ENCODE measurements at regions not wholly inside any gene's neighbourhood (a gene's known extent, or its start where the extent isn't known, plus 50 kb on each side); places are given as distances from the start of the nearest gene placed in this dataset.

GRCh38 chr7:138196971-138197896 is 121.0 kb downstream of the AKR1D1 start:
- H3K36me3 Mint-ChIP-seq (ENCODE audit: low read depth), result no peaks in the 10 kb centered on the region
- no peak overlapping the region for H3K27ac Mint-ChIP-seq
- intact Hi-C loops (cut with DNase I, micrococcal nuclease), result no loop called here
- no peak overlapping the region for H3K4me3 Mint-ChIP-seq
- Histone ChIP-seq H3K4me3 (ENCODE audit: low read length) (no peak overlapping the region), H3K9me3 (ENCODE audit: control insufficient read depth in 1 of 2, insufficient read depth in 1 of 2, low read length in 2 of 2) (no peaks in the 10 kb centered on the region), H3K27me3 (ENCODE audit: control insufficient read depth in 1 of 2, insufficient read depth in 2 of 2, low read length in 2 of 2) (no peaks in the 10 kb centered on the region), H3K27ac (ENCODE audit: low read depth in 1 of 2, low read length in 2 of 2) (no peak overlapping the region), H3K36me3 (ENCODE audit: insufficient read depth, low read length) (no peaks in the 10 kb centered on the region), H3K4me1 (ENCODE audit: insufficient read depth, low read length) (no peaks in the 10 kb centered on the region)
- DNase-seq (no peak), ATAC-seq (ENCODE audit: poor library complexity) (no peak)
- no peaks in the 10 kb centered on the region for H3K9me3 Mint-ChIP-seq
- CTCF ChIA-PET, result no interaction called here
- TF ChIP-seq CTCF (IDR thresholded peaks at IDR 0.05), result no peak
- no peaks in the 10 kb centered on the region for H3K4me1 Mint-ChIP-seq (ENCODE audit: low read depth)
- POLR2A ChIA-PET, result no interaction called here
- peaks cover 5% of the 10 kb centered on the region for H3K27me3 Mint-ChIP-seq

GRCh38 chr7:138204285-138204981 is 128.2 kb downstream of the AKR1D1 start:
- H3K4me1 Mint-ChIP-seq (ENCODE audit: low read depth), result no peaks in the 10 kb centered on the region
- ATAC-seq (ENCODE audit: poor library complexity), result no peak

GRCh38 chr7:138204982-138205298 is 128.7 kb downstream of the AKR1D1 start:
- intact Hi-C loops (cut with DNase I, micrococcal nuclease), result no loop called here
- H3K27ac Mint-ChIP-seq, result no peak overlapping the region
- H3K4me3 Mint-ChIP-seq, result no peak overlapping the region
- no peaks in the 10 kb centered on the region for H3K27me3 Mint-ChIP-seq
- H3K4me1 ChIP-seq (ENCODE audit: insufficient read depth, low read length), result no peaks in the 10 kb centered on the region
- no peaks in the 10 kb centered on the region for H3K36me3 Mint-ChIP-seq (ENCODE audit: low read depth)
- no peaks in the 10 kb centered on the region for H3K4me1 Mint-ChIP-seq (ENCODE audit: low read depth)
- no peak overlapping the region for H3K4me3 ChIP-seq (ENCODE audit: low read length)
- TF ChIP-seq CTCF (IDR thresholded peaks at IDR 0.05), result no peak
- DNase-seq, result no peak
- no peak overlapping the region for H3K27ac ChIP-seq (ENCODE audit: low read depth in 1 of 2, low read length in 2 of 2)
- CTCF ChIA-PET, result interaction anchor here (0.6 kb wide), 1 partner anchor 812 kb away, joined by 6 read pairs; no protein-coding TSS in a partner anchor
- POLR2A ChIA-PET, result no interaction called here
- H3K27me3 ChIP-seq (ENCODE audit: control insufficient read depth in 1 of 2, insufficient read depth in 2 of 2, low read length in 2 of 2), result no peaks in the 10 kb centered on the region
- H3K9me3 ChIP-seq (ENCODE audit: control insufficient read depth in 1 of 2, insufficient read depth in 1 of 2, low read length in 2 of 2), result no peaks in the 10 kb centered on the region
- no peaks in the 10 kb centered on the region for H3K9me3 Mint-ChIP-seq
- no peak for ATAC-seq (ENCODE audit: poor library complexity)
- H3K36me3 ChIP-seq (ENCODE audit: insufficient read depth, low read length), result no peaks in the 10 kb centered on the region

More at GRCh38 chr7:138204285-138204981, 128.2 kb downstream of the AKR1D1 start:
- DNase-seq, result no peak
- no peak for TF ChIP-seq CTCF (IDR thresholded peaks at IDR 0.05)
- H3K4me3 ChIP-seq (ENCODE audit: low read length), result no peak overlapping the region
- POLR2A ChIA-PET, result no interaction called here
- intact Hi-C loops (cut with DNase I, micrococcal nuclease), result no loop called here
- H3K36me3 ChIP-seq (ENCODE audit: insufficient read depth, low read length), result no peaks in the 10 kb centered on the region
- Mint-ChIP-seq H3K4me3 (no peak overlapping the region), H3K27ac (no peak overlapping the region), H3K9me3 (no peaks in the 10 kb centered on the region), H3K27me3 (no peaks in the 10 kb centered on the region), H3K36me3 (ENCODE audit: low read depth) (no peaks in the 10 kb centered on the region)
- no peaks in the 10 kb centered on the region for H3K27me3 ChIP-seq (ENCODE audit: control insufficient read depth in 1 of 2, insufficient read depth in 2 of 2, low read length in 2 of 2)
- CTCF ChIA-PET, result interaction anchor here (0.6 kb wide), 1 partner anchor 812 kb away, joined by 6 read pairs; no protein-coding TSS in a partner anchor
- H3K4me1 ChIP-seq (ENCODE audit: insufficient read depth, low read length), result no peaks in the 10 kb centered on the region
- H3K27ac ChIP-seq (ENCODE audit: low read depth in 1 of 2, low read length in 2 of 2), result no peak overlapping the region
- H3K9me3 ChIP-seq (ENCODE audit: control insufficient read depth in 1 of 2, insufficient read depth in 1 of 2, low read length in 2 of 2), result no peaks in the 10 kb centered on the region

Measured in CD4-positive, alpha-beta T cell (primary cell).